HCT116 (cell line): ENCODE measurements at regions not wholly inside any gene's neighbourhood (a gene's known extent, or its start where the extent isn't known, plus 50 kb on each side); places are given as distances from the start of the nearest gene placed in this dataset.

ENCODE experiments used
- ATAC-seq: fragments of 200-7000 bp; cut with Tn5 transposase; 2 replicates; pipeline ENCODE4 v1.9.1; 2020; ENCODE audit warnings: mild to moderate bottlenecking, moderate library complexity
- BruUV-seq: library from RNA; stranded (reverse); fragments of 400-500 nt; replicated peaks from 2 replicates; lab custom pipeline; 2021; lab: Mats Ljungman, UMichigan
- CTCF ChIA-PET: fragments of 300-600 bp; sonication (Branson Sonifier 250); formaldehyde crosslinking; loops from one replicate; lab custom pipeline; 2021; ENCODE audit warnings: antibody characterized with exemption; lab: Charles Lee
- POLR2A ChIA-PET: fragments of 300-600, 350-600 bp; sonication (Branson Sonifier 250); formaldehyde crosslinking; loops from one replicate; lab custom pipeline; 2021; ENCODE audit warnings: antibody characterized with exemption; lab: Charles Lee
- RAD21 ChIA-PET, 2 experiments: fragments of 300-600 bp; sonication (Branson Sonifier 250); formaldehyde crosslinking; loops; one replicate each; lab custom pipeline; 2023; ENCODE audit warnings: low total read pairs in 2 of 2; ENCODE audit not compliant: uncharacterized antibody in 2 of 2, unreplicated experiment in 2 of 2, low non-redundant PET in 1 of 2; lab: Charles Lee
- DNase-seq: peaks from one replicate; pipeline ENCODE4 v3.0.0-alpha.2; 2010; ENCODE audit warnings: low read depth, low spot score
- H2AFZ ChIP-seq: fragments of 200-600 bp; shearing (Covaris generic), sonication (generic); 2 replicates; pipeline ENCODE4 v1.6.1; 2017; ENCODE audit warnings: low read depth, mixed run types, mixed read lengths, antibody characterized with exemption, low read length; ENCODE audit not compliant: poor library complexity, severe bottlenecking
- H3K27ac ChIP-seq: 2 replicates; pipeline ENCODE4 v1.5.1; 2012; ENCODE audit warnings: low read depth, low read length
- H3K27me3 ChIP-seq: fragments of 200-600 bp; sonication (generic); 2 replicates; pipeline ENCODE4 v1.6.1; 2016; ENCODE audit warnings: mixed run types, low read length, mixed read lengths; ENCODE audit not compliant: insufficient read depth
- H3K36me3 ChIP-seq, 2 experiments: fragments of 200-500 bp in 1 of 2; fragments of 200-600 bp in 1 of 2; sonication (Bioruptor generic) in 1 of 2; sonication (generic) in 1 of 2; 2 replicates each; pipeline versions ENCODE4 v1.5.1 to v1.6.1; 2014 to 2016; ENCODE audit warnings: low read length in 2 of 2, inconsistent platforms in 1 of 2, mixed read lengths in 1 of 2, mixed run types in 1 of 2; ENCODE audit not compliant: insufficient read depth in 2 of 2, control insufficient read depth in 1 of 2
- H3K4me1 ChIP-seq, 2 experiments: fragments of 200-600 bp in 1 of 2; sonication (generic) in 1 of 2; 2 replicates each; pipeline versions ENCODE4 v1.5.1 to v1.6.1; 2012 to 2017; ENCODE audit warnings: low read length in 2 of 2, inconsistent platforms in 1 of 2, mild to moderate bottlenecking in 1 of 2, mixed read lengths in 1 of 2, mixed run types in 1 of 2, moderate library complexity in 1 of 2; ENCODE audit not compliant: insufficient read depth in 2 of 2, control insufficient read depth in 1 of 2
- H3K4me2 ChIP-seq: fragments of 200-600 bp; sonication (generic); 2 replicates; pipeline ENCODE4 v1.6.1; 2017; ENCODE audit warnings: mixed run types, low read length, mixed read lengths
- H3K4me3 ChIP-seq, 2 experiments: fragments of 200-600 bp in 1 of 2; sonication (generic) in 1 of 2; replicated peaks in 1 of 2; 2 replicates each; pipeline ENCODE4 v1.5.1; 2011 to 2016; ENCODE audit warnings: low read length in 2 of 2, control low read depth in 1 of 2, low read depth in 1 of 2, mild to moderate bottlenecking in 1 of 2, mixed read lengths in 1 of 2, mixed run types in 1 of 2
- H3K79me2 ChIP-seq: fragments of 200-600 bp; sonication (generic); 2 replicates; pipeline ENCODE4 v1.6.1; 2017; ENCODE audit warnings: mild to moderate bottlenecking, mixed run types, low read length, moderate library complexity, mixed read lengths; ENCODE audit not compliant: insufficient read depth
- H3K9ac ChIP-seq: fragments of 200-600 bp; sonication (generic); 2 replicates; pipeline ENCODE4 v1.6.1; 2016; ENCODE audit warnings: low read length, mixed read lengths
- H3K9me2 ChIP-seq: fragments of 200-600 bp; sonication (generic), shearing (Covaris generic); 2 replicates; pipeline ENCODE4 v1.6.1; 2017; ENCODE audit warnings: mixed run types, mild to moderate bottlenecking, moderate library complexity; ENCODE audit not compliant: insufficient read depth
- H3K9me3 ChIP-seq, 2 experiments: fragments of 200-500 bp in 1 of 2; fragments of 200-600 bp in 1 of 2; sonication (Bioruptor generic) in 1 of 2; sonication (generic) in 1 of 2; 2 replicates each; pipeline ENCODE4 v1.6.1; 2014 to 2017; ENCODE audit warnings: low read length in 2 of 2, mixed read lengths in 2 of 2, inconsistent platforms in 1 of 2, low read depth in 1 of 2, mild to moderate bottlenecking in 1 of 2, mixed run types in 1 of 2, moderate library complexity in 1 of 2; ENCODE audit not compliant: control insufficient read depth in 1 of 2, insufficient read depth in 1 of 2
- H4K20me1 ChIP-seq: fragments of 200-600 bp; sonication (generic), shearing (Covaris generic); 2 replicates; pipeline ENCODE4 v1.6.1; 2017; ENCODE audit warnings: mixed run types, mild to moderate bottlenecking, moderate library complexity; ENCODE audit not compliant: insufficient read depth
- CBX3 ChIP-seq: IDR thresholded peaks from 2 replicates; pipeline ENCODE4 v1.6.1; 2012; ENCODE audit warnings: low read depth
- ELF1 ChIP-seq: IDR thresholded peaks from 2 replicates; pipeline ENCODE4 v1.6.1; 2012; ENCODE audit warnings: low read depth, borderline replicate concordance
- EZH2phosphoT487 ChIP-seq: fragments of 200-600 bp; IDR thresholded peaks from 2 replicates; pipeline ENCODE4 v1.6.1; 2018; ENCODE audit warnings: antibody characterized with exemption, borderline replicate concordance
- JUND ChIP-seq: IDR thresholded peaks from 2 replicates; pipeline ENCODE4 v1.6.1; 2012
- POLR2A ChIP-seq: IDR thresholded peaks from 2 replicates; pipeline ENCODE4 v1.7.0; 2011; ENCODE audit warnings: borderline replicate concordance; ENCODE audit not compliant: insufficient read depth, insufficient read length; ENCODE audit errors: extremely low read depth
- SIN3A ChIP-seq: IDR thresholded peaks from 2 replicates; pipeline ENCODE4 v1.6.1; 2012; ENCODE audit warnings: low read depth
- SP1 ChIP-seq: IDR thresholded peaks from 2 replicates; pipeline ENCODE4 v1.6.1; 2012; ENCODE audit warnings: low read depth
- ZNF274 ChIP-seq: fragments of 200-500 bp; sonication (Bioruptor generic); IDR thresholded peaks from 2 replicates; pipeline ENCODE4 v1.6.1; 2014; ENCODE audit warnings: mild to moderate bottlenecking, low read depth, low read length, inconsistent platforms
- intact Hi-C: fragments of 100-400 bp; cut with micrococcal nuclease; formaldehyde crosslinking; loops from 2 replicates; pipeline ENCODE4 v1.10.0; 2022
- TF ChIP-seq, protein P1 (sequence below), 3 experiments: fragments of 200-600 bp in 1 of 3; sonication (generic) in 1 of 3; IDR thresholded peaks in 2 of 3; conservative IDR thresholded peaks in 1 of 3; 2 replicates each; pipeline ENCODE4 v1.5.1; 2012 to 2017; ENCODE audit warnings: low read depth in 2 of 3, low read length in 2 of 3, antibody characterized with exemption in 1 of 3, borderline replicate concordance in 1 of 3, control low read depth in 1 of 3, mild to moderate bottlenecking in 1 of 3, mixed read lengths in 1 of 3, mixed run types in 1 of 3, moderate library complexity in 1 of 3; ENCODE audit not compliant: insufficient read depth in 1 of 3
- TF ChIP-seq, protein P2 (sequence below): IDR thresholded peaks from 2 replicates; pipeline ENCODE4 v1.6.1; 2012; ENCODE audit warnings: low read depth
- TF ChIP-seq, protein P3 (sequence below): IDR thresholded peaks from 2 replicates; pipeline ENCODE4 v1.6.1; 2012
- TF ChIP-seq, protein P4 (sequence below): IDR thresholded peaks from 2 replicates; pipeline ENCODE4 v1.6.1; 2012

DNA sequence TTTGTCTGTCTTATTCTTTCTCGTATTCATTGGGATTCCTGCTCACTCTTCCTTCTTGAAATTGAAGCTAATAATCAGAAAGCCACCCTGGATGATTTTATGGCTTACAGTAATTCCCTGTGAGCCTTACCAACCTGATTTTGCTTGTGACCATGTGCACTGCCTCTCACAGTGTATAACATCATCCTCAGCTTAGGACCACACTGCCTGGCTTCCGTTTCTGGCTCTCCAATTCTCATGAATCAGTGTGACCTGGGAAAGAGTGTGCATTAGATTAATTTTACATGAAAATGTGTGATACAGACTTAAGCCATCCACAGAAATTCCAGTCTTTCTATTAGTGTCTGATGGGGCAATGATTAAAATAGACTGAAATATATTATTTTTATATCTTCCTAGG is 126.8 kb upstream of the DMRT1 start:
- Histone ChIP-seq H3K79me2 (no peaks in the 10 kb centered on the region), H3K9me3 (no peaks in the 10 kb centered on the region), H3K27me3 (no peaks in the 10 kb centered on the region), H3K9ac (no peak overlapping the region), H3K36me3 (no peaks in the 10 kb centered on the region), H4K20me1 (no peaks in the 10 kb centered on the region), H2AFZ (no peak overlapping the region), H3K4me3 (no peak overlapping the region), H3K4me2 (no peak overlapping the region), H3K4me1 (no peaks in the 10 kb centered on the region), H3K9me2 (no peaks in the 10 kb centered on the region), H3K27ac (no peak overlapping the region)
- intact Hi-C loops, result no loop called here
- TF ChIP-seq, protein P1, sequence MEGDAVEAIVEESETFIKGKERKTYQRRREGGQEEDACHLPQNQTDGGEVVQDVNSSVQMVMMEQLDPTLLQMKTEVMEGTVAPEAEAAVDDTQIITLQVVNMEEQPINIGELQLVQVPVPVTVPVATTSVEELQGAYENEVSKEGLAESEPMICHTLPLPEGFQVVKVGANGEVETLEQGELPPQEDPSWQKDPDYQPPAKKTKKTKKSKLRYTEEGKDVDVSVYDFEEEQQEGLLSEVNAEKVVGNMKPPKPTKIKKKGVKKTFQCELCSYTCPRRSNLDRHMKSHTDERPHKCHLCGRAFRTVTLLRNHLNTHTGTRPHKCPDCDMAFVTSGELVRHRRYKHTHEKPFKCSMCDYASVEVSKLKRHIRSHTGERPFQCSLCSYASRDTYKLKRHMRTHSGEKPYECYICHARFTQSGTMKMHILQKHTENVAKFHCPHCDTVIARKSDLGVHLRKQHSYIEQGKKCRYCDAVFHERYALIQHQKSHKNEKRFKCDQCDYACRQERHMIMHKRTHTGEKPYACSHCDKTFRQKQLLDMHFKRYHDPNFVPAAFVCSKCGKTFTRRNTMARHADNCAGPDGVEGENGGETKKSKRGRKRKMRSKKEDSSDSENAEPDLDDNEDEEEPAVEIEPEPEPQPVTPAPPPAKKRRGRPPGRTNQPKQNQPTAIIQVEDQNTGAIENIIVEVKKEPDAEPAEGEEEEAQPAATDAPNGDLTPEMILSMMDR (IDR thresholded peaks at IDR 0.05 in 2 of 3, conservative IDR thresholded peaks at IDR 0.05 in 1 of 3; ENCODE audit: borderline replicate concordance in 1 of 3, insufficient read depth in 1 of 3, low read depth in 2 of 3, low read length in 2 of 3), result no peak
- TF ChIP-seq SP1, result no peak
- TF ChIP-seq SIN3A, result no peak
- TF ChIP-seq CBX3, result no peak
- TF ChIP-seq EZH2phosphoT487, result no peak
- TF ChIP-seq, protein P2, sequence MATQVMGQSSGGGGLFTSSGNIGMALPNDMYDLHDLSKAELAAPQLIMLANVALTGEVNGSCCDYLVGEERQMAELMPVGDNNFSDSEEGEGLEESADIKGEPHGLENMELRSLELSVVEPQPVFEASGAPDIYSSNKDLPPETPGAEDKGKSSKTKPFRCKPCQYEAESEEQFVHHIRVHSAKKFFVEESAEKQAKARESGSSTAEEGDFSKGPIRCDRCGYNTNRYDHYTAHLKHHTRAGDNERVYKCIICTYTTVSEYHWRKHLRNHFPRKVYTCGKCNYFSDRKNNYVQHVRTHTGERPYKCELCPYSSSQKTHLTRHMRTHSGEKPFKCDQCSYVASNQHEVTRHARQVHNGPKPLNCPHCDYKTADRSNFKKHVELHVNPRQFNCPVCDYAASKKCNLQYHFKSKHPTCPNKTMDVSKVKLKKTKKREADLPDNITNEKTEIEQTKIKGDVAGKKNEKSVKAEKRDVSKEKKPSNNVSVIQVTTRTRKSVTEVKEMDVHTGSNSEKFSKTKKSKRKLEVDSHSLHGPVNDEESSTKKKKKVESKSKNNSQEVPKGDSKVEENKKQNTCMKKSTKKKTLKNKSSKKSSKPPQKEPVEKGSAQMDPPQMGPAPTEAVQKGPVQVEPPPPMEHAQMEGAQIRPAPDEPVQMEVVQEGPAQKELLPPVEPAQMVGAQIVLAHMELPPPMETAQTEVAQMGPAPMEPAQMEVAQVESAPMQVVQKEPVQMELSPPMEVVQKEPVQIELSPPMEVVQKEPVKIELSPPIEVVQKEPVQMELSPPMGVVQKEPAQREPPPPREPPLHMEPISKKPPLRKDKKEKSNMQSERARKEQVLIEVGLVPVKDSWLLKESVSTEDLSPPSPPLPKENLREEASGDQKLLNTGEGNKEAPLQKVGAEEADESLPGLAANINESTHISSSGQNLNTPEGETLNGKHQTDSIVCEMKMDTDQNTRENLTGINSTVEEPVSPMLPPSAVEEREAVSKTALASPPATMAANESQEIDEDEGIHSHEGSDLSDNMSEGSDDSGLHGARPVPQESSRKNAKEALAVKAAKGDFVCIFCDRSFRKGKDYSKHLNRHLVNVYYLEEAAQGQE, result no peak
- TF ChIP-seq POLR2A, result no peak
- TF ChIP-seq ELF1, result no peak
- no peak for TF ChIP-seq ZNF274
- TF ChIP-seq, protein P3, sequence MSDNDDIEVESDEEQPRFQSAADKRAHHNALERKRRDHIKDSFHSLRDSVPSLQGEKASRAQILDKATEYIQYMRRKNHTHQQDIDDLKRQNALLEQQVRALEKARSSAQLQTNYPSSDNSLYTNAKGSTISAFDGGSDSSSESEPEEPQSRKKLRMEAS, result no peak
- TF ChIP-seq, protein P4, sequence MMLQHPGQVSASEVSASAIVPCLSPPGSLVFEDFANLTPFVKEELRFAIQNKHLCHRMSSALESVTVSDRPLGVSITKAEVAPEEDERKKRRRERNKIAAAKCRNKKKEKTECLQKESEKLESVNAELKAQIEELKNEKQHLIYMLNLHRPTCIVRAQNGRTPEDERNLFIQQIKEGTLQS, result no peak
- no peak for TF ChIP-seq JUND
- DNase-seq (no peak), ATAC-seq (no peak)
- POLR2A ChIA-PET, result no interaction called here
- RAD21 ChIA-PET, result no interaction called here
- no TSS peak for BruUV-seq
- CTCF ChIA-PET, result no interaction called here
